PC-9 (cell line): ENCODE measurements at regions not wholly inside any gene's neighbourhood (a gene's known extent, or its start where the extent isn't known, plus 50 kb on each side); places are given as distances from the start of the nearest gene placed in this dataset.

Experiments used
- BruUV-seq: library from RNA; stranded (reverse); fragments of 400-500 nt; replicated peaks from 2 replicates; lab custom pipeline; 2021; lab: Mats Ljungman, UMichigan
- CTCF ChIA-PET: fragments of 300-600 bp; sonication (Branson Sonifier 250); formaldehyde crosslinking; loops from one replicate; lab custom pipeline; 2022; ENCODE audit warnings: antibody characterized with exemption; lab: Charles Lee
- POLR2A ChIA-PET: fragments of 300-600 bp; sonication (Branson Sonifier 250); formaldehyde crosslinking; loops from one replicate; lab custom pipeline; 2022; ENCODE audit warnings: antibody characterized with exemption; ENCODE audit not compliant: unreplicated experiment; lab: Charles Lee
- DNase-seq, 2 experiments: peaks; one replicate each; pipeline versions ENCODE4 v3.0.0 to v3.0.0-alpha.2; 2015 to 2022; ENCODE audit warnings: mixed read lengths in 1 of 2
- H2AFZ ChIP-seq: fragments of 200-600 bp; sonication (generic); 2 replicates; pipeline ENCODE4 v1.8.1; 2017; ENCODE audit warnings: antibody characterized with exemption
- H3F3A ChIP-seq: fragments of 200-600 bp; sonication (generic); 2 replicates; pipeline ENCODE4 v1.8.1; 2017; ENCODE audit warnings: antibody characterized with exemption, mild to moderate bottlenecking, low read depth; ENCODE audit not compliant: insufficient read depth
- H3K27ac ChIP-seq: fragments of 200-600 bp; sonication (generic); 2 replicates; pipeline ENCODE4 v1.6.1; 2016; ENCODE audit warnings: mixed run types
- H3K27me3 ChIP-seq: fragments of 200-600 bp; sonication (generic); 2 replicates; pipeline ENCODE4 v1.6.1; 2016; ENCODE audit warnings: low read depth, mixed run types; ENCODE audit not compliant: insufficient read depth
- H3K36me3 ChIP-seq: fragments of 200-600 bp; sonication (generic); 2 replicates; pipeline ENCODE4 v1.6.1; 2016; ENCODE audit warnings: low read depth, mixed run types
- H3K4me1 ChIP-seq: fragments of 200-600 bp; sonication (generic); replicated peaks from 2 replicates; pipeline ENCODE4 v1.6.1; 2016; ENCODE audit warnings: mixed run types; ENCODE audit not compliant: insufficient read depth
- H3K4me2 ChIP-seq: fragments of 200-600 bp; sonication (generic); 2 replicates; pipeline ENCODE4 v1.6.1; 2017; ENCODE audit warnings: mixed run types
- H3K4me3 ChIP-seq: fragments of 200-600 bp; sonication (generic); 2 replicates; pipeline ENCODE4 v1.6.1; 2016; ENCODE audit warnings: mixed run types
- H3K79me2 ChIP-seq: fragments of 200-600 bp; sonication (generic); 2 replicates; pipeline ENCODE4 v1.6.1; 2017; ENCODE audit warnings: low read depth, mixed run types
- H3K9me2 ChIP-seq: fragments of 200-600 bp; sonication (generic); 2 replicates; pipeline ENCODE4 v1.8.1; 2017; ENCODE audit warnings: mild to moderate bottlenecking; ENCODE audit not compliant: insufficient read depth
- H3K9me3 ChIP-seq: fragments of 200-600 bp; sonication (generic); 2 replicates; pipeline ENCODE4 v1.8.1; 2016; ENCODE audit warnings: low read depth; ENCODE audit not compliant: insufficient read depth
- H4K20me1 ChIP-seq: fragments of 200-600 bp; sonication (generic); 2 replicates; pipeline ENCODE4 v1.8.1; 2017; ENCODE audit not compliant: insufficient read depth
- CTCF ChIP-seq: fragments of 200-600 bp; sonication (generic); conservative IDR thresholded peaks from 2 replicates; pipeline ENCODE4 v1.6.1; 2017; ENCODE audit warnings: mixed run types, antibody characterized with exemption, mild to moderate bottlenecking, moderate library complexity
- EZH2 ChIP-seq: fragments of 200-600 bp; sonication (generic); IDR thresholded peaks from 2 replicates; pipeline ENCODE4 v1.8.0; 2017; ENCODE audit warnings: antibody characterized with exemption, low read depth
- intact Hi-C: fragments of 100-400 bp; cut with micrococcal nuclease; formaldehyde crosslinking; loops from one replicate; pipeline ENCODE4 v1.10.0; 2022; ENCODE audit not compliant: unreplicated experiment

GRCh38 chr13:105231579-105231978, 1303.9 kb downstream of the EFNB2 start:
- no peak for TF ChIP-seq CTCF
- no peak overlapping the region for H3K4me3 ChIP-seq
- no peak for DNase-seq
- no TSS peak for BruUV-seq
- H2AFZ ChIP-seq, result no peak overlapping the region
- H3K9me2 ChIP-seq, result no peaks in the 10 kb centered on the region
- H3K36me3 ChIP-seq, result no peaks in the 10 kb centered on the region
- no peak overlapping the region for H3K4me2 ChIP-seq
- no peaks in the 10 kb centered on the region for H3K9me3 ChIP-seq
- no peak overlapping the region for H3K27ac ChIP-seq
- no peaks in the 10 kb centered on the region for H3K4me1 ChIP-seq
- H3F3A ChIP-seq, result no peaks in the 10 kb centered on the region
- ChIA-PET CTCF (interaction anchor here (0.7 kb wide), 1 partner anchor 693 kb away, joined by 3 read pairs; no protein-coding TSS in a partner anchor), POLR2A (no interaction called here)
- no peaks in the 10 kb centered on the region for H4K20me1 ChIP-seq
- H3K27me3 ChIP-seq, result no peaks in the 10 kb centered on the region
- intact Hi-C loops, result no loop called here
- no peaks in the 10 kb centered on the region for H3K79me2 ChIP-seq

- CTCF ChIA-PET, result no interaction called here
Observed at GRCh38 chr13:105220881-105221280, 1314.6 kb downstream of the EFNB2 start.

GRCh38 chr13:105220063-105220462, 1315.4 kb downstream of the EFNB2 start:
- no peak for DNase-seq
- no peaks in the 10 kb centered on the region for H3K4me1 ChIP-seq
- no peaks in the 10 kb centered on the region for H3K9me2 ChIP-seq
- POLR2A ChIA-PET, result no interaction called here
- no peaks in the 10 kb centered on the region; the same call in 1 of the 2 replicates for H3K9me3 ChIP-seq
- no peaks in the 10 kb centered on the region for H3K36me3 ChIP-seq
- CTCF ChIA-PET, result no interaction called here
- no peaks in the 10 kb centered on the region for H3K27me3 ChIP-seq
- intact Hi-C loops, result no loop called here
- no peak overlapping the region for H3K27ac ChIP-seq
- no peak overlapping the region for H2AFZ ChIP-seq
- H3F3A ChIP-seq, result no peaks in the 10 kb centered on the region
- no peak overlapping the region for H3K4me3 ChIP-seq
- TF ChIP-seq CTCF (no peak), EZH2 (no peak)
- H4K20me1 ChIP-seq, result no peaks in the 10 kb centered on the region
- H3K79me2 ChIP-seq, result no peaks in the 10 kb centered on the region
- no TSS peak for BruUV-seq
- H3K4me2 ChIP-seq, result no peak overlapping the region

More at GRCh38 chr13:105220881-105221280, 1314.6 kb downstream of the EFNB2 start:
- TF ChIP-seq CTCF (no peak), EZH2 (no peak)
- Histone ChIP-seq H3K4me1 (no peaks in the 10 kb centered on the region), H3F3A (no peaks in the 10 kb centered on the region), H3K27ac (no peak overlapping the region), H2AFZ (no peak overlapping the region; the same call in 1 of the 2 replicates), H3K9me3 (no peaks in the 10 kb centered on the region; the same call in 1 of the 2 replicates), H3K4me2 (no peak overlapping the region), H3K36me3 (no peaks in the 10 kb centered on the region), H3K9me2 (no peaks in the 10 kb centered on the region; the same call in 1 of the 2 replicates), H3K27me3 (no peaks in the 10 kb centered on the region), H3K79me2 (no peaks in the 10 kb centered on the region), H4K20me1 (no peaks in the 10 kb centered on the region), H3K4me3 (no peak overlapping the region)
- POLR2A ChIA-PET, result no interaction called here
- BruUV-seq, result no TSS peak
- no peak for DNase-seq
- intact Hi-C loops, result no loop called here
